22Rv1 (cell line): ENCODE measurements at regions not wholly inside any gene's neighbourhood (a gene's known extent, or its start where the extent isn't known, plus 50 kb on each side); places are given as distances from the start of the nearest gene placed in this dataset.

Experiments used
- H3K27ac ChIP-seq: fragments of 450-650 bp; 2 replicates; pipeline ENCODE4 v1.5.1; 2017
- CTCF ChIP-seq: fragments of 450-650 bp; IDR thresholded peaks from 2 replicates; pipeline ENCODE4 v1.5.1; 2017; ENCODE audit warnings: mild to moderate bottlenecking
- ZFX ChIP-seq: fragments of 450-650 bp; IDR thresholded peaks from 2 replicates; pipeline ENCODE4 v1.6.1; 2017; ENCODE audit warnings: antibody characterized with exemption, borderline replicate concordance

GRCh38 chr17:5830921-5831320, 239.3 kb upstream of the WSCD1 start:
- TF ChIP-seq CTCF (no peak), ZFX (no peak)
- no peak overlapping the region for H3K27ac ChIP-seq

DNA sequence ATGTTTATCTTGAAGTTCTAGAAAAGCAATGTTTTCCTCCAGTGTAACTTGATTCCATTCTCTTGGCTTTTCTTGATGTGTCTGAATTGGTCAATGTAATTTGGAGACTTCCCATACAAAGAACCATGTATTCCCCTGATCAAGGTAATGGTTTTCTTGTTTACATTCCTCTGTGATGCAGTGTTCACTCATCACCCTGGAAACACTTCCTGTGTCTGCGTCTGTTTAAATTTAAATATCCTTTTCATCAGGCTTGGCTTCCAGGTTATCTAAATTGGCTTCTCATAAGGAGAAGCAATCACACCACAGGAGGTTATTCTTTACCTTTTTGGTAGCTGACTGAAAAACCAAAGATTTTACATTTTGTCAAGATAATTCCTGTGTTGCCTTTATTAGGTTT, 237.3 kb upstream of the WSCD1 start:
- TF ChIP-seq CTCF = no peak
- TF ChIP-seq ZFX = no peak
- H3K27ac ChIP-seq = no peak overlapping the region

- no peak for TF ChIP-seq CTCF
- no peak for TF ChIP-seq ZFX
- no peak overlapping the region for H3K27ac ChIP-seq
Observed at GRCh38 chr17:5837055-5837491, 233.1 kb upstream of the WSCD1 start.

GRCh38 chr17:5838661-5839300, 231.4 kb upstream of the WSCD1 start:
- TF ChIP-seq ZFX (no peak), CTCF (no peak)
- no peak overlapping the region for H3K27ac ChIP-seq

DNA sequence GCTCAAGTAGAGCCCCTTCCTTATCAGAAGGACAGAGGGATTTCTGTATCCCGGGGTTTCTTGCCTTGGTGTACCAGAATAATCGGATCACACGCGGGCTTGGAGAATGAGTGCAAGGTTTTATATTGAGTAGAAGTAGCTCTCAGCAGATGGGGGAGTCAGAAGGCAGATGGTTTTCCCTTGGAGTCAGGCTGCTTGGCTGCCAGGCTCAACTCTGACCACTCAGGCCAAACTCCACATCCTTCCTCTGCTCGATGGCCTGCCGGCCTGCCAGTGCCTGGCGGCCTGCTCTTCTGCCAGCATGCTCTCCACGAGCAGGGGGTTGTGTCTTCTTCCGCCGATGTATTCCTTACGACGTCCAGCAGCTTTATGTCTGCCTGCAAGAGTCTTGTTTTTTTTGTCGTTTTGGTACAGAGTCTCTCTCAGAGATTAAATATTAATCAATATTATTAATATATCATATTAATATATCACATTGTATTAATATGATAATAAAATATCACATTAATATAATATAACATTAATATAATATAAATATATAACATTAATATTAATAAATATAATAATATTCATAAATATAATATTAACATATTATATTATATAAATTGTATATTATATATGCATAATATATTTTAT, 229.2 kb upstream of the WSCD1 start:
- TF ChIP-seq CTCF (no peak), ZFX (no peak)
- no peak overlapping the region for H3K27ac ChIP-seq

DNA sequence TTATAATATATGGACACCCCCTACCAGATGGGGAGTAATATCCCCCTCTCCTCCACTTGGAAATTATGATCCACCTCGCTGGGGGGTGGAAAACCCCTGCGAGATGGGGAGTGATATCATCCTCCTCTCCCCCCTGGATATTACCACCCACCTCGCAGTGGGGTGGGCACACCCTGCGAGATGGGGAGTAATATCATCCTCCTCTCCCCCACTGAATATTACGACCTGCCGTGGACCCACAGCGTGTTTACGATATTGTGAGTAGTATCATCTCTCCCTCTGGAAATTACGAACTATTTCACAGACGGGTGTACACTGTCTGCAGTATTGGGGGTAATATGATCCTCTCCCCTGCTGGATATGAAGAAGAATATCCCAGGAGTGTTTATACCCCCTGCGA, 228.3 kb upstream of the WSCD1 start:
- no peak overlapping the region for H3K27ac ChIP-seq
- TF ChIP-seq CTCF = no peak
- TF ChIP-seq ZFX = no peak

GRCh38 chr17:5843366-5844026, 226.7 kb upstream of the WSCD1 start:
- TF ChIP-seq CTCF (no peak), ZFX (no peak)
- no peak overlapping the region for H3K27ac ChIP-seq
